ENCODE measurements at regions not wholly inside any gene's neighbourhood (a gene's known extent, or its start where the extent isn't known, plus 50 kb on each side); places are given as distances from the start of the nearest gene placed in this dataset.

- DNase-seq: no peak
Observed at GRCh38 chr2:219906114-219907010, 278.9 kb downstream of the SLC4A3 start.

DNA sequence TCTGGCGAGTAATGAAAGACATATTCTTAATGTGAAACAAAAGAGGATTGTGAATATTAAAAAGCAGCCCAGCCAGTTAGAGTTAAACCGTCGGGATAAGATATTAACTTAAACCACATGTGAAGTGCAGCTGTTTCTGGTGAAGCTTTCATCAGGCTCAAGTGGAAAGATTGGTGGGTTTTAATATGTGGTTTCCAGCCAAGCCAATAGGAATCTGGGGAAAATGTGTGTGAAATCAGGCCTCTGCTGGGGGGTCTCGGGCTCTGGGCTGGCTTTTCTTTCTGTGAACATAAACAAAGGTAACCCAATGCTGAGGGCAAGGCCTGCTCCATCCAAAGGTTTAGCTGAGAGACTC lies 279.6 kb downstream of the SLC4A3 start:
- DNase-seq: no peak

GRCh38 chr2:219908538-219908937 lies 281.1 kb downstream of the SLC4A3 start:
- DNase-seq: no peak

GRCh38 chr2:219911541-219911940 lies 284.1 kb downstream of the SLC4A3 start:
- no peak for DNase-seq

- no peak for DNase-seq
Observed at GRCh38 chr2:219912491-219912921, 285.1 kb downstream of the SLC4A3 start.

- DNase-seq: no peak
Observed at GRCh38 chr2:219914577-219914976, 287.1 kb downstream of the SLC4A3 start.

GRCh38 chr2:219916281-219916680 lies 288.9 kb downstream of the SLC4A3 start:
- DNase-seq: no peak

DNA sequence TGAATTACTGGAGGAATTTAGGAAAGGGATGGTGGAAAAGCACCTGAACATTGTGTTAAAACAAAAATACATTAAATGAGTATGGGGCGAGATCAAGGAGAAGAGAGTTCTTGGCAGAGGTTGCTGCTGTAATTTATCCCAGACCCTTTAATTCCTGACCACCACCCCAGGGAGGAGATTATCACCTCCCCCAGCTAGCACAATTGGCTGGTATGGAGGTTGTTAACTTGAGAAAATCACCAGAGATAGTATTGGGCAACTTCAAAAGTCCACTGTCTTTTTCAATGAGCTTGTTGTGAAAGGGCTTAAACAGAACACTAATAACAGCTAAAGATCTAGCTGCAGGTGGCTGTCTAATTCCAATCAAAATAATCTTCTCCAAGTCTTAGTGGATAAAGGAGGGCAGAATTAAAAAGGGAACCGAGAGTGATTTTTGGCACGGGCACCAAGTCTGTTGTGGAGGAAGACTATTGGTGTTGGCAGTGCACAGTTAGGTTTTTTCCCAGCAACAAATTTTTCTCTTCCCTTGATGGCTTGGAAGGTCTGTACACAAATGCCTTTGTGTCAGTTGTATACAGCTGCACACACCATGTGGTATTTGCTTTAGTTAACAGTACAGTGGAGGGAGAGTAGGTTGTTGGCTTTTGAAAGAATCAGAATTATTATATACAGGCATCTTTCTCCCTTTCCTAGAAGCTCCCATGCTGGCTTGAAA lies 289.5 kb downstream of the SLC4A3 start:
- no peak for DNase-seq

DNA sequence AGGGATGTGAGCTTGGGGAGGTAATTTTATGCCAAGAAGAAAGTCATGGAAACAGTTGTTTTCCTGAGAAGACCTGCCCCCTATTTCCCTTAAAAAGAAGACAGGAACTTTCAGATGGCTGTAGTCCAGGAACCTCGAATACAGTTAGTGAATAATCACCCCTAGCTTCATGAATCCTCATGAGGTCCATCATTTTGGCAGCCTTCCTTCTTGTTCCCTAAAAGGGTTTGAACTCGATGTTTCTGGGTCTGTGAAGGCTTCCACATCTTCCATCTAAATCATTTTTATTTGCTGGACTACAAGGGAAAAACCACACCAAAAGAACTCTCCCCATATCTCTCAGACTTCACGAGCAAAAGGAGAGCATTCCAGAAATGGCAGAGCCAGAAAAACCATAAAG lies 290.8 kb downstream of the SLC4A3 start:
- DNase-seq: no peak

- no peak for DNase-seq
Observed at GRCh38 chr2:219918944-219919343, 291.5 kb downstream of the SLC4A3 start.

GRCh38 chr2:219919506-219919905 lies 292.1 kb downstream of the SLC4A3 start:
- no peak for DNase-seq

DNA sequence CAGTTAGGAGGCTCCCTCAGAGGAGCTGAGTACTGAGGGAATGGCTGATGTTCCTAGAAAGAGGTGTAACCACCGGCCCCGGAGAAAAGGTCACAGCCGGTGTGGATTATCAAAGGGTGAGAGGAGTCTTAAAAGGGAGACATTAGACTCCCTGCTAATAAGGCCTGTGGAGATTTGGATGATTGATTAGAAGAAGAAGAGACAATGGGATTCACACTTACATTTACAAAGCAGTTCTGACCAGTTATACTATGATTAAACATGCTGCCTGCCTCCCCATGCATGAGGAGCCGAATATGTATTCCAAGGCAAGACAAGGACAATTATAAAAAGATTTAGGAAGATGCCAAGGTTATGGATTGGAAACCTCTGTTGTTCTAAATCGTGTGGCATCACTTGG lies 302.4 kb downstream of the SLC4A3 start:
- no peak for DNase-seq

GRCh38 chr2:219939647-219940046 lies 312.2 kb downstream of the SLC4A3 start:
- no peak for DNase-seq

DNA sequence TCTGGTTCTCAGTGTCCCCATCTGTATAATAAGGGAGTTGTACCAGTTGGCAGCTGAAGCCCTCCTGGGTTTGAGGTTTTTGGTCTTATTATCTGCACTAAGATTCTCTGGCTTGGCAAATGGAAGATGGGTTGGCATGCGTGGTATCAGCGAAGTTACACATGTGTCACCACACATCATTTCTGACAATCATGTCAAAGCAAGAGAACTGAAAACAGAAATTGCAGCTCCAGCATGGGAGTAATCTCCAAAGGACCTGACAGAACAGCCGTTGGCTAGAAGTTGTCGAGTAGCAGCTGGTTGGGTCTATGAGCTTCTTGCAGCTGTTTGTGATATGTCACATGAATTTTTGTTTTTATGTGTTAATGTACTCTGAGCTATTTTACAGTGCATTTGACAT lies 317.4 kb downstream of the SLC4A3 start:
- DNase-seq: no peak

DNA sequence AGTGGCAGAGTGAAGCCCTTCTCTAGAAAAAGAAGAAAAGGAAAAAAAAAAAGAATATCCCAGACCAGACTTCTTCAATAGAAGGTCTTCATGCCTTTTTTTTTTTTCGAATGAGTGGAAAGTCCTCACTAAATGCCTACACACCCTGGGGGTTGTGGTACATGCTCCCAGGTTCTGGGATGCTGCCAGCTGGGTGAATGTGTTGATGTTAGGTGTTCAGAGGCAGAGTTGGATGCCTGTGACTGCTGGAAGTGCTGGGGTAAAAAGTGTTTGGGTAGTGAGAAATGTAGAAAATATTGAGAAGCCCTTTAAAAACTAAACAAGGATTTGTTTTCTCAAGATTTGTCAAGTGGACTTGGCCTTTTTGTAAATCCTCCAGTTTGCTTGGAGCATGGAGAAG lies 318.6 kb downstream of the SLC4A3 start:
- no peak for DNase-seq

DNA sequence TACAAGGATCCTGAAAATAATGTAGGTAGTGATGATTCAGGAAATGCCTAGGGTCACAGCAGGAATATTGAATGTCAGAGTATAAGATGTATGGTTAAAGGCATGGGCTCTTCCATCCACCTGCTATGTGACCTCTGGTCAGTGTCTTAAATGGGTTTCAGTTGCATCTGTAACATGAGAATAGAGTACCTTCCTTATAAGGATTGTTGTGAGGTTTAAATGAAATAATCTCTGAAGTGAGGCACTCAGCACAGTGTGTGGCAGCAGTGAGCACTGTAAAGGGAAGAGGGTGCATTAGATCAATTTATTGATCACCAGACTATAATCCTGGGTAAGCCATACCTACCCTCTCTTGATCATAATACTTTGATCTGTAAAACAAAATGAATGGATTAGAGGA lies 319.1 kb downstream of the SLC4A3 start:
- no peak for DNase-seq

GRCh38 chr2:219947575-219947974 lies 320.1 kb downstream of the SLC4A3 start:
- no peak for DNase-seq

DNA sequence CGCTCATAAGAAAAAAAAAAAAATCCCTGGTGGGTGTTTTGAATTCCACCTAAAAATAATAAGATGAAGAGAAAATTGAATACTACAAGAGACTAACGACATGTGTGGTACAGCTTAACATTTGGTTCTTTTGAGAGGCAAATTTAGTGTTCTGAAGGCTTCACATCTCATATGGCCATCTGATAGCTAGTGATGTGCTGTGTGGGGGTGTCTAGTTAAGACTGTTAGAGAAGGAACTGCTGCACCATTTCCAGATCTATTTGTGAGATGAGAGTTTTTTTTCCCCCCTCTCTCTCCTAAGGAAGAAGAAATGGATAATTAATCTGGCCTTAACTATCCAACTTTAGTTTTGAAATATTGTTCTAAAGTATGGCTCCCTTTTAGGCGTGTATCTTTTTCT lies 321.6 kb downstream of the SLC4A3 start:
- DNase-seq: no peak

DNA sequence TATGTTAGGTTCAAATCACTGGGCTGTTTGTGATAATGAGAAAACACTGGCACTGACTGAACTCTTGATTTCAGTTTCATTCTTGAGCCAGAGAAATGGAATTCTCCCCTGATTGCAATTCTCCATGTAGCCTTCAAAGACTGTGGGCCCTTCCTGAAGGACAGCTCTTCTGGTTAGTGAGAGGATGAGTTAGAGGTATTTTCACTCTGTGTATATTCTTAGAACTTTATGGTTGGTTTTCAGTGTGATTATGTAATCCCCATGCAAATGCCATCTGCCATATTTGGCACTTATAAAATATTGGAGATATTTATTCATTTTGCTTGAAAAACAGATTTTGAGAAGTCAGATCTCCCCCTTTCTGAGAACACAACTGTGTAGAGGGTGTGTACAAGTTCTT lies 323.7 kb downstream of the SLC4A3 start:
- no peak for DNase-seq

DNA sequence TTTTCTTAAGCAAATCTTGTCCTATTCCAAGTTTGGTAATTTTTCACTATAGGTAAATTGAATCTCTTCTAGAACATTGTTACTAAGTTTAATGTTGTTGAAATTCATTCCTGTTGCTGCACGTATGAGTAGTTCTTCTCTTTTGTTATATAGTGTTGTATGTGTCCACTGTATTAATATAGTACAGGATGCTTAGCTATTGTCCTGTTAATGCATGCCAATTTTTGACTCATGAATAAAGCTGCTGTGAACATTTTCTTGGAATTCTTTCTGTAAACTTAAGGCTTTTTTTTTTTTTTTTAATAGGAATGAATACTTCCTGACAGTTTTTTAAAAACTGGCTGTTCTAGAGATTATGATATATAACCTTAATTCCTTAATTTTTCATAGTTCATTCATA lies 326.9 kb downstream of the SLC4A3 start:
- DNase-seq: no peak

DNA sequence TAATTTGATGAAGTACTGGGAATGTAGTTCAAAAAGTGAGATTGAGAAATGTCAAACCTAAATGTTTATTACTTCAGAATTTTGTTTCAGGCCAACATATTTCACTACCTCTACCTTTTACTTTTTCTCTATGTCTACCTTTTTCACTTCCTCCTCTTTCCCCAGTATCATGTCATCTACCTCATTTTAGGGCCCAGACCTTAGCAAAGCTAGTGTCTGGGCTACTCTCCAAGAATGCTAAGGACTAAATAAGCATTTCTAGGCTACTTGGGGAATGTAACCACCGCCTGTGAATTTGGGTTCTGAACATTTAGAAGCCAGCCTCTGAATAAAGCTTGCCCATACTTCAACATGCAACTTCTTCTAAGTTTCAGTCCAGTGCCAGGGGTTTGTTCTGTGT lies 330.4 kb downstream of the SLC4A3 start:
- DNase-seq: no peak

DNA sequence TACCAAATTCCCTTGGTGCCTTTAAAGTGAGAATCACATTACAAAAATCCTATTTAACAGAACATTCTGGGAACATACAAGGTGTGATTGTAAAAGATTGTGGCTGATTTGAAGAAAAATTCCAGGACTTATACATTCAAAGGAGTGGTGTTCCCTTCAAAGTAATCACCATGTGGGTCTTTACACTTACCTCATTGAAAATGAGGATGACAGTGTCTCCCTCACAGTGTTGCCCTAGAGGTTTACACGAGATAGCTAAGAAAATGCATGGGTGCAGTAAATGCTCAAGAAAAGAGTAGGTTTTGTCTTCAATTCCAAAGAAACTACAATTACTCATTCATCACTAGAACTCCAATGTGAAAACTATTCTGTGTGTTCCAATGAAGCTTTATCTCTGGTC lies 331.5 kb downstream of the SLC4A3 start:
- DNase-seq: no peak

DNA sequence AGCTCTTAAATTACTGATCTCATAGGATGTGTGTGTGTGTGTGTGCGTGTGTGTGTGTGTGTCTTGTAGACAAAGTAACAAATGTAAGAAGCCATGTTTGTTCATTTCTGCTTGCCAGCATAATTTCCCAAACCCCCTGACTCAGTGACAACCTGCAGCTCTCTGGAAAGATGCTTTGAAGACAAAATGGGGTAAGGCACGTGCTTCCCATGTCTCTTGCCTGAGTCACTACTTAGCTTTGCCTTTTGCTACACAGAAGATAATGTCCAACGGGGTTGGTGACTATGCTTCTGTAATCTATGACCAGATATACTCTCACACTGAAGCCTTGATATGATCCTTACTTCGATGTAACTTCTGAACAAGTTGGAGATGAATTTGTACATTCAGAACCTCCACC lies 332.0 kb downstream of the SLC4A3 start:
- no peak for DNase-seq

GRCh38 chr2:219961947-219962498 lies 334.6 kb downstream of the SLC4A3 start:
- DNase-seq: no peak

Data from activated CD4-positive, alpha-beta T cell treated with anti-CD3 and anti-CD28 coated beads for 1 hour (primary cell).